SKM-1 treated with dmso at 0.1 percent for 144 hours (cell line): ENCODE measurements at regions not wholly inside any gene's neighbourhood (a gene's known extent, or its start where the extent isn't known, plus 50 kb on each side); places are given as distances from the start of the nearest gene placed in this dataset.

Source experiments
- DNase-seq: peaks from one replicate; lab custom pipeline; 2025; ENCODE audit not compliant: unreplicated experiment; lab: John Stamatoyannopoulos, UW

DNA sequence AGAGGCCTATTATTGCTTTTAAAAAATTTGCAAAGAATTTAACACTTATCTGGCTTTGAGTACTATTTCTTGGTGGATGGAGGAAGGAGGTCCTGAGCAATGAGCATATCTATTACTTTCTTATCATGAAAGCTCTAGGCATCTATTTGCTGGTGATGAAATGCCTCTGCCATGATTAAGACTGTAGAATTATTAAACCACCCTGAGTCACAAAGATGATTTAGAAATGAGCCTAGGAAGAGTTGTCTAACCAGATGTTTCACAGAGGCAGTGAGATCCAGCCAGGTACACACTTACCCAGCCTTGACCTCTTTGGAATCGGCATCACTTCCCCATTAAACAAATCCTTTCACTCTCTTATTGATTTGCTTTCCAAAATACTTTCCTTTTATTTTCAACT, 304.4 kb upstream of the KIF2A start:
- DNase-seq, result no peak

DNA sequence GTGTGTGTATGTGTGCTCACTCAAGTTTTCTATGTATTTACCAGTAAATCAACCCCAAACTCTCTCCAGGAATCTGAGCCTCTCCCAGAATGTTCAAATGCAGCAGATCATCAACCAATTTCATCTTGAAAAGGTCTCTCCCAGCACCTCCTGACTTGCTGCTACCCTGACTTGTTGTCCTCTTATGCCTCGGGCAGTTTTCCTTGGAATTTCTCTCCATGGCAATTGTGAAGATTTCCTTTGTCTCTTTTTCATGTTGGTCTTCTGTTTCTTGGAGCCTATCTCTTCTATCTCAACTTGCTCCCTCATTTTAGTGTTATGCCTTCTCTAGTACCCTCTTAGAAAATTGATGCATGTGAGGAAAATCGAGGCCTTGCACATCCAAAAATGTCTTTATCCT, 303.6 kb upstream of the KIF2A start:
- DNase-seq, result no peak

DNA sequence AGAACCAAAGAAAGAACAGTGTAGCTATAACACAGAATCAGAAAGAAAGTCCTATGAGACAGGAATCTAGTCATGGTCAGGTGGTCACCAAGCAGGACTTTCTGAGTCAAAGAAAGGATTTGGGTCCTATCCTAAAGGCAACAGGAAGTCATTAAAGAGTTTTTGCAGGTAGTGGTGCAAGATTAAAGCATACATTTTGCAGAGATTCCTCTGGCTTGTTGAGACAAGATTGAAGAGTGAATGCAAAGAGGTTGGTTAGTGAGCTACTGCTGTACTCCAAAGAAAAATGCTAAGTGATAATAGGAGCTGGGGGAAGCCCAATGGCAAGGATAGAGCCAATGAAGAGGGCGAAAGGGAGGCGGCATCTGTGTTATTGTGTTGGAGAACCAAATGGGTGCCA, 300.5 kb upstream of the KIF2A start:
- DNase-seq, result no peak

DNA sequence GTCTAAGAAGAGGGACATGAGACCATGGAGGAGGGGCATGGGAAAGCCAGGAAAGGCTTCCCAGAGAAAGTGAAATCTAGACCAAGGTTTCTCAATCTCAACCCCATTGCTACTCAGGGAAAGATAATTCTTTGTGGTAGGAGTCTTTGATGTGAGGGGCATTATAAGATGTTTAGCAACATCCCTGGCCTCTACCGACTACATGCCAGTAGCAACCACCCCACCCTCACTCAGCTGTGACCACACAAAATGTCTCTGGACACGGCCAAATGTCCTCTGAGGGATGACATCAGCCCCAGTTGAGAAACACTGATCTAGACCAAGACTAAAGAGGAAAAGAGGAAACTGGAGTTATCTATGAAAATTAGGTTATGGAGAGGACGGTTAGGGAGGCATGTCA, 298.5 kb upstream of the KIF2A start:
- DNase-seq, result peak; percentile 60

DNA sequence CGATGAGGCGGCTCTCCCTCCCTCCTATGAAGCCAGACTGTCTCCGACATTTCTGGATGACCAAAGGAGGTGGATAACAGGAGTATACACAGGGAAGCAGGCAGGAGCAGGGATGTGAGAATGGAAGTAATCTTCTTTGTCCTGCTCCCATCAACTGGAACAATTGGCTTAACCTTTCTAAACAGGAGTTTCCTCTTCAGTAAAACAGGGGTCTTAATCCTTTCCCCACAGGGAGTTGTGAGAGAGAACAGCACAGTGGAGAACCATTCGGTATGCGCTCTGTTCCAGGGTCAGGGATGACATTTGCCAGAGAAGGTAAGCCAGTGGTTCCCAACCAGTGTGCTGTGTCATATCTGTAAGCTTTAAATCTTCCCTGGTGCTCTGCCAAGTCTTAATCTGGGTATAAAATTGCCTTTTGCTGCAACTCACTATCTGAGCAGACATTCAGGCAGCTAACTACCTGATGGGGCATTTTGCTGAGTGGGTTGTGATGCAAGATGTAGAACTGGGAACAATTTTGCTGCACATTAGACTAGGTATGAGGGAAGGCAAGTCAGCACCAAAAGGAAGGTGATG, 294.8 kb upstream of the KIF2A start:
- DNase-seq, result no peak

DNA sequence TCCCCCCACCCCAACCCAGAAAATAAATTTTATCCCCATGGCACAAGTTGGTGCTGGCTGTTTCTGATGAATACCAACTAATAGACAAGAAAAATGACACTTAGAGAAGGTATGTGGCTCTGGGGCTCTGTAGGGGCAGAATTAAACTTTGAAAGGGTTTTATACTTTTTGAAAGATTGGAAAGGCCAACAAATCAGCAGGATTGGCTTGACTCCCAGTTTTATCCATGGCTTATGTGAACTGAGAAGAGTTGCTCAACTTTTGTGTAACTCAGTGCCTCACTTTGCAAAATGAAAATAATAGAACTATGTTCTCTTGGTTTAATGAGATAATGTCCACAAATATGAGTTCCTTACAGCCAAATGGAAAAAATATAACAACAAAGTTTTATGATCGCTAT, 288.9 kb upstream of the KIF2A start:
- no peak for DNase-seq

DNA sequence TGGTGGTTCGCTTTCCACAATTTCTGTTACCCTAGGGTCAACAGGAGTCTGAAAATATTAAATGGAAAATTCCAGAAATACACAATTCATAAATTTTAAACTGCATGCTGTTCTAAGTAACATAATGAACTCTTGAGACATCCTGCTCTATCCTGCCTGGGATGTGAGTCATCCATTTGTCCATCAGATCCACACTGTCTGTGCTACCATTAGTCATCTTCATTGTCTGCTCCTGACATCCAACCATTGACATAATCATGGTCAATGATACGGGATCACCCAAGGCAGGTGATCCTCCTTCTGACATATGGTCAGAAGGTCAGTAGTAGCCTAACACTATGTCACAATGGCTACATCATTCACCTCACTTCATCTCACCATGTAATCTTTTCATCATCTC, 276.7 kb upstream of the KIF2A start:
- DNase-seq, result no peak

DNA sequence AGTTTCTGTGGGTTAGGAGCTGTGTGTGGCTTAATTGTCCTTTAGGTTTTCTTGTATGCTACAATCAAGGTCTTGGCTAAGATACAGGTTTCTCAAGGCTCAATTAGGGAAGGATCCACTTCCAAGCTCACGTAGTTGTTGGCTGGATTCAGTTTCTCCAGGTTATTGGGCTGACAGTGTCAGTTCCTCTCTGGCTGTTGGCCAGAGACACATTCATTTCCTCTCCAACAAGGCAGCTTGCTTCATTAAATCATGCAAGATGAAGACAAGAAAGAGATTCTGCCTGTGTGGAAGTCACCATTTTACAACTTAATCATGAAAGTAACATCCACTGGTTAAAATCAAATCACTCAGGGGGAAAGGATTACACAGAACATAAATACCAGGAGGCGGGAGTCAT, 275.7 kb upstream of the KIF2A start:
- DNase-seq, result no peak

DNA sequence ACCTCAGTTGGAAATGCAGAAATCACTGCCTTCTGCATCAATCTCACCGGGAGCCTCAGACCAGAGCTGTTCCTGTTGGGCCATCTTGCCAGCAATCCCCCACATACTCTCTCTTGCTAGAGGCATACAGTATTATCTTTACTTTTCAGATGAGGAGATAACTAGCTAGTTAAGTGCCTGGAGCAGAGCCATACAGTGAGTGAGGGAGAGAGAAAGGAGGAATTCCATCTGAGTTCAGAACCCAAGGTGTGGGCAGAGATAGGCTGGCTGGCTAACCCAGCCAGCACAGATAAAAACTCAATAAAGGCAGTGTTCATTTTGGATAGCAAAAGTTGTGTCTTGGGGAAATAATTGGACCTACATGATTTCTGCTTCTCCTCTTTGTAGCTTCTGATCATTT, 268.0 kb upstream of the KIF2A start:
- no peak for DNase-seq

DNA sequence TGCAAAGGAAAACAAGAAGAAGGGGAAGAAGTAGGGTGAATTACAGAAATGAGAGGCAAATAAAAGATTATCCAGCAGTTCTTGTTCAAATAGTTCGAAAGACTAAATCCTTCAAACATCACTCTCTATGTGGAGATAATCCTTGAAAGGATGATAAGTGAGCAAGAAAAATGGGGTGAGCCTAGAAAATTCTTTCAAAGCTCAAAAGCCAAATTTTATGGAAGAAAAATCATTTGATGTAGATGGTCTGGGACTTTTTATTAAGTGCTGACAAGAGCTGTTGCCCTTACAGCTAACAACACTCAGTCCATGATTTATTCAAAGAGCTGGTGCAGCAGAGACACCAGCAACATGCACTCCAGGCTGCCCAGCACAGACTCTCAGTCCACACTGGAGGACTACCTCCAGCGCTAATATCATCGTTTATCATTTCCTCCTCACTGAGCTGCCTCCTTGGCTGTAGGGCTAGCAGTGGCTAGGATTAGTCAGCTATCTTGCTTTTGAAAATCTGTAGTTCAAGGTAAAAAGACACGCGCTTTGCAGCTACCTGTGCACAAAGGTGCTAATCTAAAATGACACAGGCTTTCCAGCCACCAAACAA, 264.8 kb upstream of the KIF2A start:
- DNase-seq, result no peak

DNA sequence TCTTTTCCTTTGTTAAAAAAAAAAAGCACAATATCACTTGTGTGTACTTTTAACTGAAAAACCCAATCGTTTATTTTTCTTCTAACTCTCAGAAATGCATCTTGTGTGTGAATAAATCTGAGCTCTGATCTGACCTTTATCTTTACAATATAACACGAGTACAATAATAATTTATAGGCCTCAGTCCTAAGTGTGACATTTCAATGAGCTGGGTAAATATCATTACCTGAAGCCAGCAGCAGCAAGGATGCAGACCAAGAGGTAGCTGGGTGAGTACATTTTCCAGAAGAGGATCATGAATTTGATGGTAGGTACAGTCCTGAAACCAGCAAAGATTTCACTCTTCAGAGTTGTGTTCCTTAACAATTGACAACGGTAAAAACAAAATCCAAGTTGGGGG, 264.0 kb upstream of the KIF2A start:
- DNase-seq, result no peak

DNA sequence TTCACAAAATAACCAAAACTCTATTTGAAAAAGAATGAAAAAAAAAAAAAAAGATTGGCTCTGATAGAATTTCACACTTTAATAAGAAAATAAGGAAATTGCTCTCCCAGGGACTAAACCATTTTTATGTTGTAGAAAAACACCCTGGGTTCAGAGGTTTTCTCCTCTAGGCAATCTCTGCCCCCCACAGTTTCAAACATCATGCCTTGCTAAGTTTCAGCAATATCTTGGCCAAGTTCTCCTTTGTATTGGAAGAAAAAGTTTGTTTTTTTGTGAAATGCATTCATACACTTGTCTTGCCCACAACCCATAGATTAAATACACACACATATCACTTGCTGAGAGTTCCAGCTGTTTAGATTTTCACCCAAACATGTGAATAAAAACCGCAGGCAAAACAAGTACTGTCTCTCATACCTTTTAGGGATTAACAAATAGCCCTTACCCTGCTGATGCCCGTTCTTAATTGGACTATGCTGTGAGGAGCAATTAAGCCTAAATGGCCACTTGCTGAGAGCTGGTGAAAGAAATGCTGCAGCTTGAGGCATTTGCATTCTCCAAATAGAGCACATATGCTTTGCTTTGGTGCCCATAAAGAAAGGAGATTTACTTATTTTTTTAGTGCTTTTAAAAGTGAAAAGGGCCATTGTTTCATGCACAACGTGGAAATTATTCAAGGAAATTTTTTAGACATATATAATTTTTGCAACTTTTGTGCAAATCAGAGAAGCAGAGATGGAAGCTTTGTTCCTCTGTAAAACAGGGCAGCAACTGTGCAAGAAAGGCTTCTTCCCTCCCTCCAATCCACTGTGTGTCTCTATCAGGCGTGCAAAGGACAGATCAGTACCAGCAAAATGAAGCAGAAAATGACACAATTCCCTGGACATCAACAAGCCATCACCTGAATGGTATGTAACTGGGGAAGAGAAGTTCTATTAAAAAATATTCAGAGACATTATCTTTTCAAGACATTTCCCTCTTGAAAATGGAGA, 262.4 kb upstream of the KIF2A start:
- DNase-seq, result no peak

DNA sequence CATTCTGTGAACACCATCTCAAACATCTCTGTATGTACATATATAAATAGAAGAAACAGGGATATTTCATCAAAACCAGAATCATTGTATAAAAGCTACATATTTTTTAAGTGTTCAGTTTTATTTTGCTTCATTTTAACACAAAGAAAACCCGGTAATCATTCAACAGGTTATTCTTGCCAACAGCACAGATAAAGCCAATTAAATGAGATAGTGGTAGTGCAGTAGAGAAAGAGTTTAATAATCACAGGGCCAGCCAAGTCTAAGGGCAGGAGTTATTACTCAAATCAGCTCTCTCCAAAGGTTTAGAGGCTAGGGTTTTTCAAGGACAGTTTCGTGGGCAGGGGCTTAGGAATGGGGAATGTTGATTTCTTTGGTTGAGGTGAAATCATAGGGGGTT, 261.0 kb upstream of the KIF2A start:
- no peak for DNase-seq

DNA sequence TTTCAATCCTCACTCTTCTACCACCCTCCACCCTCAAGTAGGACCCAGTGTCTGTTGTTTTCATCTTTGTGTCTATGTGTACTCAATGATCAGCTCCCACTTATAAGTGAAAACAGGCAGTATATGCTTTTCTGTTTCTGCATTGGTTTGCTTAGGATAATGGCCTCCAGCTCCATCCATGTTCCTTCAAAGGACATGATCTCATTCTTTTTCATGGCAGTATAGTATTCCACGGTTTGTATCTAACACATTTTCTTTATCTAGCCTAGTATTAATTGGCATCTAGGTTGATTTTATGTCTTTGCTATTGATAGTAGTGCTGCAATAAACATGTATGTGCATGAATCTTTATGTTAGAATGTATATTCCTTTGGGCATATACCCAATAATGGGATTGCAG, 259.8 kb upstream of the KIF2A start:
- no peak for DNase-seq

DNA sequence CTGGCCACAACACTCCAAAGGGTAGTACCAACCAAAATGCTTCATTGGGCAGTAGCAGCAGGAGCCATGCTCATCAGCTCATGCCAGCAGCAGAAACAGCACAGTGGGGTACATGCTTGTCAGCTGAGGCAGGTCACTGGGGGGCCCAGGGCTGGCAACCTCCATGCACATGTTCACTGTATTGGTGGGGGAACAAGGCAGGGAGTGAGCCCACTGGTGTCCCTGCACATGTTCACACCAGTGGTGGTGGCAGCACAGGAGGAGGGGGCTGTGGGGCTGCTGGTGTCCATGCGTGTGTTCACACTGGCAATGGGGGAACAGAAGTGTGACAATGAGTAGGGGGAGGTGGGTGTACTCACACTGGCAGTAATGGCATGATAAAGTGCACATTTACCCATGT, 254.3 kb upstream of the KIF2A start:
- no peak for DNase-seq

DNA sequence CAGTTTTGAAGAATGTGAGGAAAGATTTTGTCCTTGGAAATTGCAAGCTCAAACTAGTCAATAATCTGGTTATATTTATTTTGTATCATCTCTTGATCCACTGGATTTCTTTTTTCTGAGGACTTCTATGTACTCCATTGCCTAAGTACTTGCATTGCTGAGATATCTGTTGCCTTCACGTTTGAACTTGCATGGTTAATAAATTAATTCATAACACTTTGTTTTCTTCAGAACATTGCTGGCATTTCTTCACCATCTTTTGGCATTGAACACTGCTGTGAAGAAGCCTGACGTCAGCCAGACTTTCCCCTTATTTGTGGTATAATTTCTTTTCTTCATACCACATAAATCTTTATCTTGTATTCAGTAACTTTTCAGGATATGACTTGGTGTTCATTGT, 246.0 kb upstream of the KIF2A start:
- DNase-seq, result no peak

DNA sequence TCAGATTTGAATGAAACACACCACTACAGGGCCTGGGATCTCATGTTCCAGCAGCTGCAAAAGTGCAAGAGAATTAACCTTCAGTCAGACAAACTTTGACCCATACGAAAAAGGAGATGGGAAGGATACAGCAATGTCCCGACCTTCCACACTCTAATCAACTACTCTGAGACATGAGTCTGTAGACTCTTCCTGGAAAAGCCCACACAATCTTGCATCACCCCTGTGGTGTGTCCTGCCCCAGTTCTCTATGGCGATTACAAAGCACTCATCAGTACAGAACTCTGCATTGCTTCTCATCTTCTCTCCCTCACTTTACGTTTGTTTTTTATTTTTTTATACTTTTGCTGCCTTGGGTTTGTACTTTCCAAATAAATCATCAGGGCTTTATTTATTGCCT, 241.0 kb upstream of the KIF2A start:
- DNase-seq, result no peak

DNA sequence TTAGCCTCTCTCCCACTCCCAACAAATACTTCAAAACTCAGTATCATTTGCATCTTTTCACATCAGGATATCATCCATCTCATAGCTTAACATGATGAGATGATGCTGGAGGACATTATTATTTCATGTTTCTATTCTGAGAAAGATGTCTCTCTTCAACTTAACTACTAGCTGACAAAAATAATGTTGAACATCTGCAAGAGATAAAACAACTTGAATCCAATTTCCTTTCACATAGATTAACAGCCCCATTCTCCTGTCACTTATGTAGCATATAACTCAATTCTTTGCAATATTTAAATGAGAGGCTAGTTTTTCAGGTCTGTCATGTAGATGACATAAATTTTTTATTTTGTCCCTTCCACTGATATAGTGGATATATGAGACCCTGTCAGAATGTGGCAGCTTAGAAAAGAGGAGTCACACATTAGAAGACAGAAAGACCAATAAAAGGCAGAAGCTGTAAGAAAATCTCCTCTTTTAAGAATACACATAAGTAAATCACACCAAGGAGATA, 239.2 kb upstream of the KIF2A start:
- no peak for DNase-seq

DNA sequence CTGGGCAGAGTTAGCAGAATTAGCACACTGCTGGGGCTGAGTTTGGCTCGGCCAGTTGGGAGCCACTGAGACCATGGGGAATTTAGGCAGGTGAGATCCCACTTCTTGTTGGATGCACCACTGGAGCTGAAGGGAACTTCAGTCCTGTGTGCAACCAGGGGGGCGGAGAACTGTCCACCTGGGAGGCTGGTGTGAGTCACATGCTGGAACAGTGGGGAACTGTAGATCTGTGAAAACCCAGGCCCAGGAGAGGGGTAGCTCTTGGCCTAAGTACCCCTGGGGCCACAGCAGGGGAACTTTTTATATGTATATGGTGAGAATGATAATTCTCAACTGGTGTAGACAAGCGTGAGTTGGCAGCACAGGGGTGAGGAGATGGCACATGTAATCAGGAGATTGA, 237.5 kb upstream of the KIF2A start:
- DNase-seq, result no peak

DNA sequence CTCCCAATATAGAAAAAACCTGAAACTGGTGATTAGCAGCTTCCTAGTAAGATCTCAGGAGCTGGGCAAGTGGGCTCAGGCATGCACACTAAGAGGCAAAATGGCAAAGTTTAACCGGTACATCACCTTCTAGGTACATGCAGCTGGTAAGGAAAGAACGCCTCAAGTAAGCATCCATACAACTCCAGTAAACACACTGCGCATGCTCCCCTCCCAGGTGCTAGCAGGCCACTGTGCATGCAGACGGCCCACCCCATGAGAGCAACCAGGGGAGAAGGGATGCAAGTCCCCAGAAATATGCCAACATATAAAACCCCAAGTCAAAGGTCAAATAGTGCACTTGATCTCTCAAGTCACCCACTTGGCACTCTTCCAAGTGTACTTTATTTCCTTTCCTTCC, 228.6 kb upstream of the KIF2A start:
- DNase-seq, result no peak

DNA sequence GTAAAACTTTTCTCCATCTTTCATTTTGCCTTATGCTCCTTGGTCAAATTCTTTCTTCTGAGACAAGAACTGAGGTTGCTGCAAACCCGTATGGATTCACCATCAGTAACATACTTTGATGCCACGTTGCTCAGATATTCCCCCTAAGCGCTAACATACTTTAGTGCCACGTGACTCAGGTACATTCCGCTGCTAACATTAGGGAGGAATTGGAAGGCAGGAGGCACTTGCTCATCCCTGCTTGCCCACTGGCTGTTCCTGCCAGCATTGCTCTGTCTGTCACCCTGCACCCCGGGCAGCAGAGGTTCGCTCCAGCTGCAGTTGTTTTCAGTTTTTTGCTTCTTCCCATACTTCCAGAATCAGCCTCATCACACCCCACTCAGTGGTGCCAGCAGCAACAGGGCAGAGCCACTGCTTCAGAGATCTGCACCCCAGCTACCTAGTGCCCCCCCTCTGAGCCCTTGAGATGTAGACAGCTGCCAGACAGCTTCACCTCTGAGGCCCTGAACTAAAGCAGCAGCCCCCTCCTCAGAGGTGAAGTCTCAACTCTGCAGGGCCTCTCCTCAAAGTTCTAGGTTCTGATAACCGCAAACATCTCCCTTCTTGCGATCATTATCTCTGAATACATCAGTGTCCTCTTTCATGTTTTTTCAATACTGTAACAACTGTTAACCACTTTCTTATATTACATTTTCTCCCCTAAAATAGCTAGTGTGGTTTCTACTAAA, 228.0 kb upstream of the KIF2A start:
- no peak for DNase-seq
